GM12892 (cell line): ENCODE measurements at regions not wholly inside any gene's neighbourhood (a gene's known extent, or its start where the extent isn't known, plus 50 kb on each side); places are given as distances from the start of the nearest gene placed in this dataset.

ENCODE experiments used
- POLR2A ChIP-seq: IDR thresholded peaks from 2 replicates; pipeline ENCODE4 v1.6.1; 2011; ENCODE audit warnings: low read depth, low read length, control low read depth
- POLR2AphosphoS5 ChIP-seq: IDR thresholded peaks from 2 replicates; pipeline ENCODE4 v1.6.1; 2011; ENCODE audit warnings: low read depth, low read length, control low read depth

GRCh38 chrX:125436855-125437254 is 117.2 kb downstream of the TEX13C start:
- TF ChIP-seq POLR2A (no peak), POLR2AphosphoS5 (no peak)
